ENCODE measurements at regions not wholly inside any gene's neighbourhood (a gene's known extent, or its start where the extent isn't known, plus 50 kb on each side); places are given as distances from the start of the nearest gene placed in this dataset.
"Not testable (repeated sequence)": the region's sequence is repeated elsewhere in the genome, so short reads cannot be mapped to it uniquely, and the experiment has no call there.

DNA sequence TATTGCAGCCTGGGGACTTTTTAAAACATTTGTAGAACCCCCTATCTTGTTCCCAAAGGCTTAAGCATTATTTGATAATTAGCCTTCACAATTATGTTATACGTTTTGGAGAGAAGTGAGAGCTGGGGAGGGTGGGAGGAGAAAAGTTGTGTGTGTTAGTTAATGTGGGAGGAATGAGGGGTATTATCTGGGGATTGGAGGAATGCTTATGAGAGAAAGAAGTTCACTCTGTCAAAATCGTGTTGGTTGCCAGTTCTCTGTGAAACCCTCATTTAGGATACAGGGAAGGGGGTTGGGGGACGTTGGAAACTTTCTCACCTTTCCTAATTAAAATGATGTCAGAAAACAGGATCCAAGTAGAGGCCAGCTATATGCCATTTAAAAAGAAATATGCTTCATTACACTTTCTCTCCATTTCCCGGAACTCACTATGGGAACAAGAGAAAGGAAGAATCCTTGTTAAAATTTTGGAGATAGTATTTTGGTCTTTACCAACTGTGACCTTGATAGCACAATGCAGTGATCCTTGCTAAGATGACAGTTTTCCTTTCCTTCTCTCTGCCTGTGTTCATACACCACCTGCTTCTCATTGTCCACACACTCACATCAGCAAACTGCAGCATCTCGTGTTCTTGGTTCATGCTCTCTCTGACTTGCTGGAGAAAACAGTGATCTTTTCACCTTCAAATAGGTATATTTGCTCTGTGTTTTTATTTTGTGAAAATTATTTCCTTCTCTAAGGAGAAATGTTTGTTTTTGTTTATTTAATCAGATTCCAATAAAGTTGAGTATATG is 336.7 kb upstream of the CLINT1 start:
- TF ChIP-seq, protein P1, sequence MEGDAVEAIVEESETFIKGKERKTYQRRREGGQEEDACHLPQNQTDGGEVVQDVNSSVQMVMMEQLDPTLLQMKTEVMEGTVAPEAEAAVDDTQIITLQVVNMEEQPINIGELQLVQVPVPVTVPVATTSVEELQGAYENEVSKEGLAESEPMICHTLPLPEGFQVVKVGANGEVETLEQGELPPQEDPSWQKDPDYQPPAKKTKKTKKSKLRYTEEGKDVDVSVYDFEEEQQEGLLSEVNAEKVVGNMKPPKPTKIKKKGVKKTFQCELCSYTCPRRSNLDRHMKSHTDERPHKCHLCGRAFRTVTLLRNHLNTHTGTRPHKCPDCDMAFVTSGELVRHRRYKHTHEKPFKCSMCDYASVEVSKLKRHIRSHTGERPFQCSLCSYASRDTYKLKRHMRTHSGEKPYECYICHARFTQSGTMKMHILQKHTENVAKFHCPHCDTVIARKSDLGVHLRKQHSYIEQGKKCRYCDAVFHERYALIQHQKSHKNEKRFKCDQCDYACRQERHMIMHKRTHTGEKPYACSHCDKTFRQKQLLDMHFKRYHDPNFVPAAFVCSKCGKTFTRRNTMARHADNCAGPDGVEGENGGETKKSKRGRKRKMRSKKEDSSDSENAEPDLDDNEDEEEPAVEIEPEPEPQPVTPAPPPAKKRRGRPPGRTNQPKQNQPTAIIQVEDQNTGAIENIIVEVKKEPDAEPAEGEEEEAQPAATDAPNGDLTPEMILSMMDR (IDR thresholded peaks at IDR 0.05; ENCODE audit: insufficient read depth, low read length, missing control alignments), result no peak
- CTCF ChIA-PET, result no interaction called here
- H3K4me3 ChIP-seq (ENCODE audit: low read depth, low read length), result no peak overlapping the region
- POLR2A ChIA-PET, result no interaction called here
- DNase-seq (ENCODE audit: low read depth, low spot score), result no peak

DNA sequence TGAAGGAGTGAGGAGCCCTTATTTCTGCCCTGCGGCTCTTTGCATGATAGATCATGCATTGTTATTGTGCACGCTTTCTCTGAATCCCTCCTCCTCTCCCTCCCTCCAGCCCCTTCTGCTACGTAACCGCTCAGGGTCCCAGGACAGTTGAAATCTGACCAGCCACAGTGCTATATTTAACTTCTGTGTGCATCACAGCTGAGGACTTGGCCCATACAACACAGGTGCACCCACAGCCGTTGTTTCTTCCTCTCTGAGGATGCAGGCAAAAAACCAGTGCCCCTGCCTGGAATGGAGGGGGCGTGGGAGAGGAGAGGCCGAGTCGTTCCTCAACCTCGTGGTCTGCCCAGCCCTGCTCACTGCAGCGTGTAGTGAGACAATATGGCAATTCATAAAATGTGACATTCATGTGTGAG is 335.6 kb upstream of the CLINT1 start:
- H3K4me3 ChIP-seq (ENCODE audit: low read depth, low read length), result no peak overlapping the region
- ChIA-PET CTCF (interaction anchor here (1.1 kb wide), 1 partner anchor 21 kb away, joined by 4 read pairs; no protein-coding TSS in a partner anchor), POLR2A (no interaction called here)
- TF ChIP-seq, protein P1 (IDR thresholded peaks at IDR 0.05; ENCODE audit: insufficient read depth, low read length, missing control alignments), result no peak
- no peak for DNase-seq (ENCODE audit: low read depth, low spot score)

DNA sequence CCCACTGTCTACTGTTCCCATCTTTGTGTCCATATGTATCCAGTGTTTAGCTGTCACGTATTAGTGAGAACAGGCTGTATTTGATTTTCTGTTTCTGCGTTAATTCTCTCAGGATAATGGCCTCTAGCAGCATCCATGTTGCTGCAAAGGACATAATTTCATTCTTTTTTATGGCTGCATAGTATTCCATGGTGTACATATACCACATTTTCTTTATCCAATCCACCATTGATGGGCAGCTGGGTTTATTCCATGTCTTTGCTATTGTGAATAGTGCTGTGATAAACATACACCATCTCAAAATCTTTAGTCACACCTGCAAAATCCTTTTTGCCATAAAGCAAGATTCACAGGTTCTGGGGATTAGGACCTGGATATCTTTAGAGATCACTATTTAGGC is 334.4 kb upstream of the CLINT1 start:
- H3K4me3 ChIP-seq (ENCODE audit: low read depth, low read length); POLR2A ChIA-PET; DNase-seq (ENCODE audit: low read depth, low spot score): not testable (repeated sequence)
- CTCF ChIA-PET, result interaction anchor here (1.1 kb wide), 1 partner anchor 20 kb away, joined by 4 read pairs; no protein-coding TSS in a partner anchor

DNA sequence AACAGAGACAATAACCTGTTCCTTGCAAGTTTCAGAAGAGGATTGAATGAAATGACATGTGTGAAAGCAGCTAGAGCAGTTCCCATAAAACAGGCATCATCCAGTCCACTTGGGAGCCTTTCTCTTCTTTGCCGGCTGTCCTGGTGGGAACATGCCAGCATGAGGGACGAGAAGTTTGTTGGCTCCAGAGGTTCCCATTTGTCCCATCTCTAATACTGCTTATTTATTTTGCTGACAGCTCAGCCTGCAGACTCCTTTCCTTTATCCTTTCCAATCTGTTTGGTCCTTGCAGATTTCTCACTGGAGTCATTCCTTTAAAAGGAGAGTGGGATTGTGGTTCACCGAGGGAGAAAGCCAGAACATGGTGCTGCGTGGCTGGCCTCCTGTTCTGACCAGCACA is 321.5 kb upstream of the CLINT1 start:
- CTCF ChIA-PET, result interaction anchor here (0.8 to 1.8 kb wide), 3 partner anchors 10 to 926 kb away, joined by 5 to 9 read pairs (median 5); no protein-coding TSS in a partner anchor
- TF ChIP-seq, protein P1 (IDR thresholded peaks at IDR 0.05; ENCODE audit: insufficient read depth, low read length, missing control alignments), result no peak
- POLR2A ChIA-PET, result no interaction called here

DNA sequence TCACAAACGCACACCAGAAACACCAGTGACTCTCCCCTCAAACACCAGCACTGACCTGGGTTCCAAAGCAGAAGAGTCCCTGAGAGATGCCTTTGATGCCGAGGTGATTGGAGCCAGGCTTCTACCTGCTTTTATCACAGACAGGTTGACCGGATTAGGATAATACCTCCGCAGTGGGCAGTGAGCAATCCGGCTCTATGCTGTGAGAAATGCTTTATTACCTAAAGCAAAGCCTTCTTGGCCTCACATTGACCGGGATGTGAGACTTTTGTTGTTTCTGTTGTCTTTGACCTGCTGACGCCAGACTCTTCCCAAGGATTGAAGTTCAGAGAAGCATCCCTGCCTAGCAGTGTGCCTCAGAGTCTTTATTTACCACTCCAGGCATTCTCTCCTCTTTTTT is 320.3 kb upstream of the CLINT1 start:
- TF ChIP-seq, protein P1 (IDR thresholded peaks at IDR 0.05; ENCODE audit: insufficient read depth, low read length, missing control alignments), result no peak
- POLR2A ChIA-PET, result no interaction called here
- no peak for DNase-seq (ENCODE audit: low read depth, low spot score)
- no peak overlapping the region for H3K4me3 ChIP-seq (ENCODE audit: low read depth, low read length)
- CTCF ChIA-PET, result interaction anchor here (0.8 to 1.8 kb wide), 3 partner anchors 9 to 928 kb away, joined by 5 to 9 read pairs (median 5); no protein-coding TSS in a partner anchor

More for the DNA sequence above, 321.5 kb upstream of the CLINT1 start:
- no peak for DNase-seq (ENCODE audit: low read depth, low spot score)
- no peak overlapping the region for H3K4me3 ChIP-seq (ENCODE audit: low read depth, low read length)

DNA sequence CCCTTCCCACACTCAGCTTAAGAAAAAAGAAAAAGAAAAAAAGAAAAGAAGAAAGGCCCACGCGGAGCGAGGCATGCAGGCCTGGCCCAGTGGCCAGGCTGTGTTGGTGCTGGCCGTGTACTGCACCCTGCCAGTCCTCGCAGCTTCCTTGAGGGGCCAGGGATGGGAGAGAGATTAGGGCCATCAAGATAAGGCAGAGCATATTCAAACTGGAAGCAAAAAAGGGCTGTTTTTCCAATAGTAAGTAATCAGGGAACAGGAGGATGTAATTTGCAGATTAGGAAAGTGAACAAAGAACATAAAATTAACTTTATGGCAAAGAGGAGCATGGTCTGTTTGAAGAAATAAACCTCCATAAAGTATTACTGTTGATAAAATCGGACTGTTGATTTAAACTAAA is 319.6 kb upstream of the CLINT1 start:
- no peak overlapping the region for H3K4me3 ChIP-seq (ENCODE audit: low read depth, low read length)
- TF ChIP-seq, protein P1 (IDR thresholded peaks at IDR 0.05; ENCODE audit: insufficient read depth, low read length, missing control alignments), result no peak
- POLR2A ChIA-PET, result no interaction called here
- CTCF ChIA-PET, result interaction anchor here (1.2 kb wide), 1 partner anchor 928 kb away, joined by 7 read pairs; no protein-coding TSS in a partner anchor
- no peak for DNase-seq (ENCODE audit: low read depth, low spot score)
